CD4-positive, alpha-beta T cell treated with Interleukin-4 for 4 hours (primary cell): ENCODE measurements at regions not wholly inside any gene's neighbourhood (a gene's known extent, or its start where the extent isn't known, plus 50 kb on each side); places are given as distances from the start of the nearest gene placed in this dataset.

Experiments
- DNase-seq: peaks from one replicate; pipeline ENCODE4 v3.0.0-alpha.2; 2020

GRCh38 chr1:30511991-30512913, 211.1 kb downstream of the MATN1 start:
- no peak for DNase-seq

- no peak for DNase-seq
Observed at GRCh38 chr1:30511563-30511962, 211.8 kb downstream of the MATN1 start.

- DNase-seq: no peak
Observed at GRCh38 chr1:30511106-30511505, 212.3 kb downstream of the MATN1 start.

GRCh38 chr1:30509670-30510069, 213.7 kb downstream of the MATN1 start:
- DNase-seq: no peak

- no peak for DNase-seq
Observed at GRCh38 chr1:30508611-30509010, 214.8 kb downstream of the MATN1 start.

GRCh38 chr1:30508175-30508448, 215.3 kb downstream of the MATN1 start:
- DNase-seq: no peak

GRCh38 chr1:30507401-30508174, 215.8 kb downstream of the MATN1 start:
- DNase-seq: no peak

GRCh38 chr1:30507016-30507312, 216.4 kb downstream of the MATN1 start:
- no peak for DNase-seq

GRCh38 chr1:30506291-30507015, 216.9 kb downstream of the MATN1 start:
- DNase-seq: no peak

- DNase-seq: no peak
Observed at GRCh38 chr1:30505853-30506252, 217.5 kb downstream of the MATN1 start.

GRCh38 chr1:30492451-30492850, 230.9 kb downstream of the MATN1 start:
- DNase-seq: no peak

GRCh38 chr1:30491831-30492230, 231.6 kb downstream of the MATN1 start:
- no peak for DNase-seq

- no peak for DNase-seq
Observed at GRCh38 chr1:30490554-30491053, 232.8 kb downstream of the MATN1 start.

GRCh38 chr1:30489737-30490389, 233.5 kb downstream of the MATN1 start:
- DNase-seq: no peak

- DNase-seq: no peak
Observed at GRCh38 chr1:30488324-30488913, 235.0 kb downstream of the MATN1 start.

GRCh38 chr1:30487042-30487441, 236.3 kb downstream of the MATN1 start:
- DNase-seq: no peak

- no peak for DNase-seq
Observed at GRCh38 chr1:30485072-30485471, 238.3 kb downstream of the MATN1 start.

GRCh38 chr1:30484668-30485067, 238.7 kb downstream of the MATN1 start:
- no peak for DNase-seq

GRCh38 chr1:30479575-30479974, 243.8 kb downstream of the MATN1 start:
- no peak for DNase-seq

- no peak for DNase-seq
Observed at GRCh38 chr1:30478799-30479563, 244.4 kb downstream of the MATN1 start.

GRCh38 chr1:30478283-30478682, 245.1 kb downstream of the MATN1 start:
- no peak for DNase-seq

GRCh38 chr1:30477588-30477987, 245.8 kb downstream of the MATN1 start:
- DNase-seq: no peak
